SW480 (cell line): ENCODE measurements at regions not wholly inside any gene's neighbourhood (a gene's known extent, or its start where the extent isn't known, plus 50 kb on each side); places are given as distances from the start of the nearest gene placed in this dataset.
"Not testable (repeated sequence)": the region's sequence is repeated elsewhere in the genome, so short reads cannot be mapped to it uniquely, and the experiment has no call there.

ENCODE experiments used
- DNase-seq: peaks from one replicate; pipeline ENCODE4 v3.0.0-alpha.2; 2016; ENCODE audit warnings: low spot score

GRCh38 chr2:234156326-234156725, 105.8 kb downstream of the SPP2 start:
- DNase-seq = no peak

GRCh38 chr2:234152835-234153234, 102.3 kb downstream of the SPP2 start:
- DNase-seq = not testable (repeated sequence)

DNA sequence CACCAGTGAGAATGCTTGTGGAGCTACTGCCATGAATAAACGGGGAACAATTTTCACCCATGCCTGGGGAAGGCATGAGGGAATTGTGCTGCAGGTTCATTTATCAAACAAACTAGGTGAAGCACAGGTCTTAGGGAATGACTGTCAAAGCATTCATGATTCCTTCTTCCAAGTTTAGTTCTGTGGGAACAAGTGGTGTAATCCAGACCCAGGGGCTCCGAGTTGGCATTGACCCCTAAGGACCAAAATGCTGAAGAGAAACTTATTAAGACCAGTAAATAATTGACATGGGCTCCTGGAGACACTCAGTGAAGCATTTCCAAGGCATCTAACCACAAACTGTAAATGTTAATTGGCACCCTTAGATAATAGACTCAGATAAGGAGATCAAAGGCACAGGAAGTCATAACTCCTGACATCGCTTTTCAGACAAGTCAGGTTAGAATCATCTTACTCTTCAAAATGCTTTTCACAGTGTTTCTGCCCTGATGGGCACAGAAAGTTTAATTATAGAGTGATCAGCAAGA, 96.9 kb downstream of the SPP2 start:
- peak; percentile 89 for DNase-seq

- DNase-seq = peak; percentile 89
Observed at GRCh38 chr2:234146087-234146826, 95.8 kb downstream of the SPP2 start.

DNA sequence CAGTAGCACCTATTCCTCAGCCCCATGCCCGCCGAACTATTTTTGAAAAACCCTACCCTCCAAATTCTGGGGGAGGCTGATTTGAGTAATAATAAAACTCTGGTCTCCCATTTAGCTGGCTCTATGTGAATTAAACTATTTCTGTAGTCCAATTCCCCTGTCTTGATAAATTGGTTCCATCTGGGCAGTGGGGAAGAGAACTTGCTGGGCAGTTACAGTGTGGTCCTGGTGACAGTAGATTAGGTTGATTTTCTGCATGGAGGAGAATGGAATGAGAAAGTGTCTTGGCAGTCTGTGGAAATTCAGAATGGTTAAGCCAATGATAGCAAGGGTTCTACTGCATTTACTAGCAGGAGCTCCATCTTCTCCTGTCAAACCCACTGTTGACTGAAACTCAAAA, 95.0 kb downstream of the SPP2 start:
- no peak for DNase-seq

GRCh38 chr2:234145057-234145456, 94.6 kb downstream of the SPP2 start:
- DNase-seq = no peak

DNA sequence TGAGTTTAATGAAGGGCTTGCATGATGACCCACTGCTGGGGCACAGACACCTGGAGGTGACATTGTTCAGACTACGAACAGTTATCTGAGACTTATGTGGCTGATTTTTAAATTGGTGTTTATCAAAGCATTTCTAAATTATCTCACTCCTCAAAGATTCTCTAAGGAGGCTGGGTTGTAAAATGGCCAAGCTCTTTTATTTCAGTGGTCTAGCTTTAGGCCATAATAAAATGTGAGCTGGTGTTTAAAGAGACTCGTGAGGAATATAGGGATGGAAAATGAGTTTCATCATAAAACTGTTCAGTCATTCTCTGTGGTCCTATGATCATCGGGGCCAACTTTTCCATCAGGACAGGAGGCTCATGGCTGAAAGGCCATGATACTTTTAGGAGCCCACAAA, 93.4 kb downstream of the SPP2 start:
- DNase-seq = no peak

DNA sequence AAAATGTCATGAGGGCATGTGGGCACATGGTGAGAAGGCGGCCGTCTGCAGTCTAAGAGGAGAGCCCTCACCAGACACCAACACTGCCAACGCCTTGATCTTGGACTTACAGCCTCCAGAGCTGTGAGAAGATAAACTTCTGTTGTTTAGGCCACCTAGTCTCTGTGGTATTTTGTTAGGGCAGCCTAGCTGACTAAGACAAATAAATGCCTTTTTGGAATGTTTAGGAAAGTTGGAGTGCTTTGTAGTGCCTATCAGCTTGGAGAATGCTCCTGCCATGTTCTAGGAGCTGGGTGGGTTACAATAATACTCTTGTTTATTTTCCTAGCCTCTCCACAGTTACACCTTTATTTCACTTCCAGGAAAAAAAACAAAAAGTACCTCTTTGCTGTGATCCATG, 92.0 kb downstream of the SPP2 start:
- no peak for DNase-seq

DNA sequence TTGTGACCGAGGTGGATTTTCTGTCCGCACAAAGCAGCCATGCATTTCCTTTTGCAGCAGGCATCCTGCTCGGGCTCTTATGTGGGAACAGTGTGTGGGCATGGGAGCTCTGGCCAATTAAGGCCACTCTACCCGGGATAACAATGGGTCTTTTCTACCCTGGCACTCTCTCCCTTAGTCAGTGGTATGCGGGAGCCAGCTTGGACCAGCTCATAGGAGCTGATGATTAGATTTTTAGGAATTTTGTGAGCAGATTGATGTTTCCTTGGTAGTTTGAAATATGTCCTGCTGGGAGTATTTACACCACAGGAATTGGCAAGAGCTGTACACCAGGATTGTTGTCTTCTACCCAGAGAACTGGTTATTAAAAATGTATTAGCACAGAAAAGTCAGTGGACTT, 89.3 kb downstream of the SPP2 start:
- peak; percentile 8 for DNase-seq

DNA sequence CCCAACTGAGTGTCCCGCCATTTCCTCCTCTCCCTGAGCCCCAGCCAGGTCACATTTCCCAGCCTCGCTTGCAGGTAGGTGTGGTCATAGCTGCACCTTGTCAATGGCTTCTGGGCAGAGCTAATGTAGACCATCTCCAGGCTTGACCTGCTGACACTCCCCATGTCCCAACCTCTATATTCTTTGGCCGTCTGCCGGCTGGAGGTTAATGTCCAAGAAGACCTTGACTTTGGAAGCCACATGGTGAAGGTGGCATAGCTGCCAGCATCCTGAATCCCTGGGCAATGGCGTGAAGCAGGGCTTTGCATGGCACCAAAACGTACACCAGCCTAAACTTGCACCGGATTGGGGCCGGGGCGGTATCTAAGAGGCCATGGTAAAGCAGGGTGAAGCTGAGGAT, 88.3 kb downstream of the SPP2 start:
- DNase-seq = no peak

- DNase-seq = peak; percentile 44
Observed at GRCh38 chr2:234137400-234138014, 87.0 kb downstream of the SPP2 start.

GRCh38 chr2:234136461-234136860, 86.0 kb downstream of the SPP2 start:
- DNase-seq = peak; percentile 13

- DNase-seq = peak; percentile 86
Observed at GRCh38 chr2:234135750-234136221, 85.3 kb downstream of the SPP2 start.

GRCh38 chr2:234134496-234134895, 84.0 kb downstream of the SPP2 start:
- DNase-seq = no peak

DNA sequence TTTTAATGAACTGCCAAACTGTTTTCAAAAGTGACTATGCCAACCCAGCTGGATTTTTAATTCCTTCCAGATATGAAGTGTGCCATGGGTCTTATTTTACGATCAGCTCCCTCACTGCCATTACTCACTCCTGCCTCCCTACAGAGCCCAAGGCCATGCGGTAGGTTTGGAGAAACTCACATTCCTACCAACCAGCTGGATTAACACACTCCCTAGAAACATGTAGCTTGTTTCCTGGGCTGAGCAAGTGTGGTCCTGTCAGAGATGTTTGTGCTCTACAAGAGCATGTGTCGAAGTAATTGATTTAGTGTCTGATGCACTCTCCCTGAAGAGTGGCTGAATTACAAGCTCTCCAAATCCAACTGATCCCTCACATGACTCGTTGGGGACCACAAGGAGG, 82.5 kb downstream of the SPP2 start:
- DNase-seq = no peak

DNA sequence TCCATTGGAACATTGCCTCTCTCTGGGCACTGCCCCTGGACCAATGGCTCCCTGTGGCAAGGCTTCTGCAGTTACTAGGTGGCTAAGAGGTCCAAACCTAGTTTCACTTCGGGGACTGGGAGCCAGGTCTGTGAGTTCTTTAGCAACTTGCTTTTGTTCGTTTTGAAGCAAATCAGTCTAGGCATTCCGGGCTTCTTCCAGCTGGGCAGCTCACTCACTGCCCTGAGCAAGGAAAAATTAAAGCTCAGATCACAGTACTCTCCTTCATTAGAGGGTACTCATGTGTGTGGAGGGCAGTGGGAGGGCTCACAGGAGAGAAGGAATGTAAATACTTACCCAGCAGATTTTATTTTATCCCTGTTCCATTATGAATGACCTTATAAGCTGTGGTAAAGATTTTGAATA, 80.3 kb downstream of the SPP2 start:
- no peak for DNase-seq

- DNase-seq = no peak
Observed at GRCh38 chr2:234128606-234129005, 78.1 kb downstream of the SPP2 start.
